Vagina (tissue), 2 donors: ENCODE measurements at regions not wholly inside any gene's neighbourhood (a gene's known extent, or its start where the extent isn't known, plus 50 kb on each side); places are given as distances from the start of the nearest gene placed in this dataset.

ENCODE experiments used
- CTCF ChIP-seq, 3 experiments: fragments of 450-650 bp in 2 of 3; fragments of 200-600 bp in 1 of 3; sonication (generic) in 1 of 3; IDR thresholded peaks; one replicate each; pipeline ENCODE4 v1.5.1; 2017 to 2019; ENCODE audit warnings: antibody characterized with exemption in 3 of 3, mild to moderate bottlenecking in 2 of 3, moderate library complexity in 2 of 3
- POLR2A ChIP-seq, 2 donors: fragments of 450-650 bp; IDR thresholded peaks; one replicate each; pipeline ENCODE4 v1.6.1; 2017; ENCODE audit warnings: antibody characterized with exemption in 2 of 2, mild to moderate bottlenecking in 2 of 2, moderate library complexity in 2 of 2
- POLR2AphosphoS5 ChIP-seq, 2 donors: sonication (generic); formaldehyde crosslinking; IDR thresholded peaks; one replicate each; pipeline ENCODE4 v1.9.0; 2017; ENCODE audit warnings: antibody characterized with exemption in 2 of 2, mild to moderate bottlenecking in 2 of 2, low read depth in 1 of 2; ENCODE audit not compliant: insufficient read depth in 1 of 2

GRCh38 chr9:82894961-82895821 lies 167.8 kb downstream of the RASEF start:
- TF ChIP-seq CTCF (IDR thresholded peaks at IDR 0.05) (peak in 1 of 3 experiments; percentile 7), POLR2A (IDR thresholded peaks at IDR 0.05) (no peak), POLR2AphosphoS5 (IDR thresholded peaks at IDR 0.05; ENCODE audit: insufficient read depth in 1 of 2, low read depth in 1 of 2) (no peak)
